ENCODE measurements at regions not wholly inside any gene's neighbourhood (a gene's known extent, or its start where the extent isn't known, plus 50 kb on each side); places are given as distances from the start of the nearest gene placed in this dataset.

DNA sequence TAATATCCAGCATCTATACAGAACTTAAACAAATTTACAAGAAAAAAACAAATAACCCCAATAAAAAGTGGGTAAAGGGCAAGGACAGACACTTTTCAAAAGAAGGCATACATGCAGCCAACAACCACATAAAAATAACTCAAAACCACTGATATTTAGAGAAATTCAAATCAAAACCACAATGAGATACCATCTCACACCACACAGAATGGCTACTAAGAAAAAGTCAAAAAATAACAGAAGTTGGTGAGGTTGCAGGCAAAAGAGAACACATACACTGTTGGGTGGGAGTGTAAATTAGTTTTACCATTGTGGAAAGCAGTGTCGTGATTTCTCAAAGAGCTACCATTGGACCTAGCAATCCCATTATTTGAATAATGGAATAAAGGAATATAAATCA is 1973.9 kb upstream of the LRRTM1 start:
- Histone ChIP-seq H3K9ac (ENCODE audit: low read length in 2 of 2) (no peak overlapping the region), H3K27ac (ENCODE audit: low read length) (no peak overlapping the region), H3K4me3 (ENCODE audit: low read length in 2 of 2) (no peak overlapping the region), H3K4me1 (ENCODE audit: control insufficient read depth, insufficient read depth, low read length) (no peaks in the 10 kb centered on the region), H3K27me3 (ENCODE audit: control insufficient read depth in 1 of 2, insufficient read depth in 2 of 2, low read length in 2 of 2) (no peaks in the 10 kb centered on the region), H3K36me3 (ENCODE audit: control insufficient read depth in 2 of 2, insufficient read depth in 2 of 2, low read length in 2 of 2) (no peaks in the 10 kb centered on the region), H3K9me3 (ENCODE audit: control insufficient read depth in 2 of 2, low read length in 2 of 2) (no peaks in the 10 kb centered on the region)

DNA sequence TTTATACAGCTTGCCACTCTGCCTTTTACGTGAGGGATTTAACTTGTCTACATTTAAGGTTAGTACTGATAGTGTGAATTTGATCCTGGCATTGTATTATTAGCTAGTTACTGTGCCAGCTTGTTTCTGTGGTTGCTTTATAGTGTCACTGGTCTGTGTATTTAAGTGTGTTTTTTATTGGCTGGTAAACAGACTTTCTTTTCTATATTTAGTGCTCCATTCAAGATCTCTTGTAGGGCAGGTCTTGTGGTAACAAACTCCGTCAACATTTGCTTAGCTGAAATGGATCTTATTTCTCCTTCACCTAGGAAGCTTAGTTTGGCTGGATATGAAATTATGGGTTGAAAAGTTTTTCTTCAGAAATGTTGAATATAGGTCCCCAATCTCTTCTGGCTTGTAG is 1971.0 kb upstream of the LRRTM1 start:
- Histone ChIP-seq H3K36me3 (ENCODE audit: control insufficient read depth in 2 of 2, insufficient read depth in 2 of 2, low read length in 2 of 2) (no peaks in the 10 kb centered on the region), H3K4me1 (ENCODE audit: control insufficient read depth, insufficient read depth, low read length) (no peaks in the 10 kb centered on the region), H3K9ac (ENCODE audit: low read length in 2 of 2) (no peak overlapping the region), H3K27ac (ENCODE audit: low read length) (no peak overlapping the region), H3K9me3 (ENCODE audit: control insufficient read depth in 2 of 2, low read length in 2 of 2) (no peaks in the 10 kb centered on the region), H3K27me3 (ENCODE audit: control insufficient read depth in 1 of 2, insufficient read depth in 2 of 2, low read length in 2 of 2) (no peaks in the 10 kb centered on the region), H3K4me3 (ENCODE audit: low read length in 2 of 2) (no peak overlapping the region)

DNA sequence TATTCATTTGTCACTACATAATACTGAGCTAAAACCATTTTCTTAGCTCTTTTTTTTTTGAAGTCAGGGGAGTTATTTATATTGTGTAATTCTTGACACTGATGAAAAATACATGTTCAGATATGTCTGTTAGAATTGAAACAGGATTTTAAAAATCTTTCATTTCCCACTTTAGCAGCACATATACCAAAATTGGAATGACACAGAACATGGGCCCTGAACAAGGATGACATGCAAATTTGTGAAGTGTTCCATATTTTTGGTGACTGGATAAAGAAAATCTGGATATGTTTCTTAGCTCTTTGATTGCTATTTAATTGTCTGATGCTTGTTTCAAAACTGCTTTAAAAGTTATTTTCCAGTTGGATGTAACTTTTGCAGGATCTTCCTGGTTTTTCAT is 1963.9 kb upstream of the LRRTM1 start:
- H3K4me3 ChIP-seq (ENCODE audit: low read length in 2 of 2), result no peak overlapping the region
- H3K9me3 ChIP-seq (ENCODE audit: control insufficient read depth in 2 of 2, low read length in 2 of 2), result no peaks in the 10 kb centered on the region
- no peaks in the 10 kb centered on the region for H3K27me3 ChIP-seq (ENCODE audit: control insufficient read depth in 1 of 2, insufficient read depth in 2 of 2, low read length in 2 of 2)
- H3K27ac ChIP-seq (ENCODE audit: low read length), result no peak overlapping the region
- no peaks in the 10 kb centered on the region for H3K36me3 ChIP-seq (ENCODE audit: control insufficient read depth in 2 of 2, insufficient read depth in 2 of 2, low read length in 2 of 2)
- H3K9ac ChIP-seq (ENCODE audit: low read length in 2 of 2), result no peak overlapping the region
- no peaks in the 10 kb centered on the region for H3K4me1 ChIP-seq (ENCODE audit: control insufficient read depth, insufficient read depth, low read length)

DNA sequence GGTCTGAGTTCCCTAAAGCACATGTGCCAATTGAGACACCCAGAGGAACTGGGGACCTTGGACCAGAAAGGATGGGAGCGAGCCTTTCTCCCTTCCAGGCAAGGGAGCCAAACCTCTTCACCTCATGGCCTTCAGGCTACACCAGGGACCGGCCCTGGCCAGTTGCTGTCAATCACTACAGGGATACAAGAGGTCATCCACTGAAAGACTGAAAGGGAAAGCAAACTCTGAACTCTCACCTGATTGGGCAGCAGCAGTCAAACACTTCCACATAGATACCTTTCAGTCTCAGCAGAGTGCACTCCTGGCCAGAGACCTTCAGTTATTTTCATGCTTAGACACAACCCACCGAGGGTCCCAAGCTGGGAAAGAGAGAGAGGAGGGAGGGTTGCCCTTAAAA is 1956.0 kb upstream of the LRRTM1 start:
- Histone ChIP-seq H3K36me3 (ENCODE audit: control insufficient read depth in 2 of 2, insufficient read depth in 2 of 2, low read length in 2 of 2) (no peaks in the 10 kb centered on the region), H3K4me3 (ENCODE audit: low read length in 2 of 2) (no peak overlapping the region)

DNA sequence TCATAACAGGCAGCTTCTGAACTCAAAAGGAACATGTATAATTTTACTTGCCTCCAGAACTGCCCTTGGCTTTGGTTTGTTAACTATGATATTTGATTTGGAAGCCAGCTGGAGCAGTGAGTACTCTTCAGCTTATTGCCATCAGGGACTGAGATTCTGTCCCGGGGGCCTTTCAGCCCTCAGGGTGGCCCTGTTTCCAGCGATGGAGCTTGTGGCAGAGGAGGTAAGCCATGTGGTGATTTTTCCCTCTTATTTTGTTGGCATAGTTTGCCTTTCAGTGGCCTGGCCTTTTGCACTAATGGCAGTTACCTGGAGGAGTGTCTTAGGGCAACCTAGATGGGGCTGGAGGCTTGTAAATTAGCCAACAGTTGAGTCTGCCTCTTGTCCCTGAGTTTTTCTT is 1955.0 kb upstream of the LRRTM1 start:
- Histone ChIP-seq H3K9me3 (ENCODE audit: control insufficient read depth in 2 of 2, low read length in 2 of 2) (no peaks in the 10 kb centered on the region), H3K27ac (ENCODE audit: low read length) (no peak overlapping the region), H3K9ac (ENCODE audit: low read length in 2 of 2) (no peak overlapping the region), H3K4me3 (ENCODE audit: low read length in 2 of 2) (no peak overlapping the region), H3K27me3 (ENCODE audit: control insufficient read depth in 1 of 2, insufficient read depth in 2 of 2, low read length in 2 of 2) (no peaks in the 10 kb centered on the region), H3K36me3 (ENCODE audit: control insufficient read depth in 2 of 2, insufficient read depth in 2 of 2, low read length in 2 of 2) (no peaks in the 10 kb centered on the region), H3K4me1 (ENCODE audit: control insufficient read depth, insufficient read depth, low read length) (no peaks in the 10 kb centered on the region)

More for the DNA sequence above, 1956.0 kb upstream of the LRRTM1 start:
- Histone ChIP-seq H3K9me3 (ENCODE audit: control insufficient read depth in 2 of 2, low read length in 2 of 2) (no peaks in the 10 kb centered on the region), H3K27ac (ENCODE audit: low read length) (no peak overlapping the region), H3K9ac (ENCODE audit: low read length in 2 of 2) (no peak overlapping the region), H3K4me1 (ENCODE audit: control insufficient read depth, insufficient read depth, low read length) (no peaks in the 10 kb centered on the region), H3K27me3 (ENCODE audit: control insufficient read depth in 1 of 2, insufficient read depth in 2 of 2, low read length in 2 of 2) (no peaks in the 10 kb centered on the region)

DNA sequence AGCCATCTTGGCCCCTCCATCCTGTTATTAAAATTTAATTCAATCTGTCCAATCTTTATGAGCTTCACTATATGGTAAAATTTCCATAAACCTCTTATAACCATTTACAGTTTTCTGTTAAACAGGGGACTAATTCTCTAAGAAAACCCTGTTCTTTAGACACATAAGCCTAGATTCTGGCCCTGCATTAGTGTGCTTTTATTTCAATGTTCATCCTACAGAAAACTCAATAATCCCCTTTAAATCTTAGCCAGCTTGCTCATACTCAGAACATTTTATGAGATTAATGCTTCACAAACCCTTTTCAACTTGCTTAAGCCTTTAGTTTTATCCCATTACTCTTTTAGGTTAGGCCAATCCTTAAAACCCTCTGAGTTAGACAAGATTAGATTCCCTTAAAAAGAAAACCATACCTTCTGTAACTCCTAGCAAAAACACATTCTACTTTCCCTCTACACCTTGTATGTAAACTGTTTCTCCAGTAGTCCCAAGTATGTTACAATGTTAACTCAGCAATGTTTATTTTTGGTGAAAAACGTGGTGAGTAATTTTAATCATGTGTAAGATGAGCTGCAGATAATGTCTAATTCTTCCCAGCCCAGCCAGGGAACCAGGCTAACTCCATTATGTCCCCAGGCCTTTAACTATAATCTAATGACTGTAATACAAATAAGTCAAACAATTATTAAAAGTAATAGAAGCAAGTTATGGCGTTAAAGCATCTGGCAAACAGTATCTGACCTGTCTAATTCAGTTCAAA is 1953.4 kb upstream of the LRRTM1 start:
- H3K9ac ChIP-seq (ENCODE audit: low read length in 2 of 2), result no peak overlapping the region
- H3K4me1 ChIP-seq (ENCODE audit: control insufficient read depth, insufficient read depth, low read length), result no peaks in the 10 kb centered on the region
- no peak overlapping the region for H3K4me3 ChIP-seq (ENCODE audit: low read length in 2 of 2)
- H3K27ac ChIP-seq (ENCODE audit: low read length), result no peak overlapping the region
- no peaks in the 10 kb centered on the region for H3K27me3 ChIP-seq (ENCODE audit: control insufficient read depth in 1 of 2, insufficient read depth in 2 of 2, low read length in 2 of 2)
- H3K9me3 ChIP-seq (ENCODE audit: control insufficient read depth in 2 of 2, low read length in 2 of 2), result no peaks in the 10 kb centered on the region
- H3K36me3 ChIP-seq (ENCODE audit: control insufficient read depth in 2 of 2, insufficient read depth in 2 of 2, low read length in 2 of 2), result no peaks in the 10 kb centered on the region

DNA sequence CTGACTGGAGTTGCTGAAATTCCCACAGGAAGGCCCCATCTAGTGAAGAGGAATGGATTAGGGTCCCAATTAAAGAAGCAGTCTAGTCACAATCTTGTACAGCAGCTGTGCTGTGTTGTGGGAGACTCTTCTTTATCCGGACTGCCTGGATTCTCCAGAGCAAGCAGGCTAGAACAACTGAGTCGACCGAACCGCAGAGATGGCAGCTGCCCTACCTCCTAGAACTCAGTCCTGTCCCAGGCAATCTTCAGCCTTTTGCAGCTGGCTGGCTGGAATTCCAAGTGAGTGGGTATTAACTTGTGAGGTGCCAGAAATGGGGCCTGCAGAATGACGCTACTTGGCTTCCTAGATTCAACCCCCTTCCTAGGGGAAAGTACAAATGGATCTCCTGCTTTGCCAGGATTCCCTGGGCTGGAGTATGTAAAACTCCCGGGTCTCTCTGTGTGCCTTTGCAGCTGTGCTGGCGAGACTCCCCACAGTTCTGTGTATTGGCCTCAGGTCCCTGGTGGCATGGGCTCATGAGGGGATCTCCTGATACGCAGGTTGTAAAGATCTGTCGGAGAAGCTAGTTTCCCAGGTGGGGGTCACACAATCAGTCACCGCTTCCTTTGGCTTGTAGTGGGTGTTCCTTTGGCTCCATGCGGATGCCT is 1952.6 kb upstream of the LRRTM1 start:
- Histone ChIP-seq H3K27ac (ENCODE audit: low read length) (no peak overlapping the region), H3K4me3 (ENCODE audit: low read length in 2 of 2) (no peak overlapping the region), H3K36me3 (ENCODE audit: control insufficient read depth in 2 of 2, insufficient read depth in 2 of 2, low read length in 2 of 2) (no peaks in the 10 kb centered on the region), H3K27me3 (ENCODE audit: control insufficient read depth in 1 of 2, insufficient read depth in 2 of 2, low read length in 2 of 2) (no peaks in the 10 kb centered on the region), H3K9ac (ENCODE audit: low read length in 2 of 2) (no peak overlapping the region), H3K4me1 (ENCODE audit: control insufficient read depth, insufficient read depth, low read length) (no peaks in the 10 kb centered on the region), H3K9me3 (ENCODE audit: control insufficient read depth in 2 of 2, low read length in 2 of 2) (no peaks in the 10 kb centered on the region)

DNA sequence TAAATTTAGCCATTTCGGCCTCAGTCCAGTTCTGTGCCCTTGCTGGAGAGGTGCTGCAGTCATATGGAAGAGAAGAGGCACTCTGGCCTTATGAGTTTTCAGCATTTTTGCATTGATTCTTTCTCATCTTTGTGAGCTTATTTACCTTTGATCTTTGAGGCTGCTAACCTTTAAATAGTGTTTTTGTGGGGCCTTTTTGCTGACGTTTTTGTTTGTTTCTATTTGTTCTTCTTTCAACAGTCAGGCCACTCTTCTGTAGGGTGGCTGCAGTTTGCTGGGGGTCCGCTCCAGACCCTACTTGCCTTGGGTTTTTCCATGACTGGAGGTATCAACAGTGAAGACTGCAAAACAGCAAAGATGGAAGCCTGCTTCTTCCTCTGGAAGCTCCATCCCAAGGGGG is 1951.7 kb upstream of the LRRTM1 start:
- Histone ChIP-seq H3K27me3 (ENCODE audit: control insufficient read depth in 1 of 2, insufficient read depth in 2 of 2, low read length in 2 of 2) (no peaks in the 10 kb centered on the region), H3K9ac (ENCODE audit: low read length in 2 of 2) (no peak overlapping the region), H3K36me3 (ENCODE audit: control insufficient read depth in 2 of 2, insufficient read depth in 2 of 2, low read length in 2 of 2) (no peaks in the 10 kb centered on the region), H3K4me1 (ENCODE audit: control insufficient read depth, insufficient read depth, low read length) (no peaks in the 10 kb centered on the region), H3K4me3 (ENCODE audit: low read length in 2 of 2) (no peak overlapping the region), H3K9me3 (ENCODE audit: control insufficient read depth in 2 of 2, low read length in 2 of 2) (no peaks in the 10 kb centered on the region), H3K27ac (ENCODE audit: low read length) (no peak overlapping the region)

DNA sequence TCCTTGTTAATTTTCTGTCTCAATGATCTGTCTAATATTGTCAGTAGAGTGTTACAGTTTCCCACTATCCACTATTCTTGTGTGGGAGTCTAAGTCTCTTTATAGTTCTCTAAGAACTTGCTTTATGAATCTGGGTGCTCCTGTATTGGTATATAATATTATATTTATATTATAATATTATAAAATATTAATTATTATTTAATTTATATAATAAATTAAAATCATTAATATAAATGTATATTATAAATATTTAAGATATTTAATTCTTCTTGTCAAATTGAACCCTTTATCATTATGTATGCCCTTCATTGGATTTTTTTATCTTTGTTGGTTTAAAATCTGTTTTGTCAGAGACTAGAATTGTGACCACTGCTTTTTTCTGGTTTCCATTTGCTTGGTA is 1950.2 kb upstream of the LRRTM1 start:
- H3K27me3 ChIP-seq (ENCODE audit: control insufficient read depth in 1 of 2, insufficient read depth in 2 of 2, low read length in 2 of 2), result no peaks in the 10 kb centered on the region

DNA sequence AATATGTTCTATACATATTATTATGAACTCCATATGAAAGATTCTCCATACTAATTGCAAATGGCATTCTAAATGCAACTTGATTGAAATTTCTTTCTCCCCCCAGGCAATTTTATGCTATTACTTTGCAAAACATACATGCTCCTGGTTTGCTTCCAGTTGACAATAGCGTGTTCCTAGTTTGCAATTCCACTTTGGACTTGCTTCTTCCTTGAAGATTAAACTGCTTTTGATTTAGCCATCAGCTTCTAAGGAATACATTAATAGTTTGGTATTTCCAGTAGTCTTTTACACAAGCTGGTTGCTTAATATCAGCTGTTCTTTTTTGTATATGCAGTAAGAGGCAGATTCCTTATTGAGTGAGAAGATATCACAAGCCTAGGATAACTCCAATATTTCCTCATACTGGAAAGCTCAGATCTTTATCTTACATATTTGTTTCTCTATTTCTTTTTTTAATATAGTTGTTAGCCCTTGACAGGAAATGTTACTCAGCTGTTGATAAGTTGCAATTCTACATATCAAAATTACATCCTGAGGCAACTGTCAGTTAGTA is 1941.7 kb upstream of the LRRTM1 start:
- H3K27me3 ChIP-seq (ENCODE audit: control insufficient read depth in 1 of 2, insufficient read depth in 2 of 2, low read length in 2 of 2), result no peaks in the 10 kb centered on the region
- no peaks in the 10 kb centered on the region for H3K36me3 ChIP-seq (ENCODE audit: control insufficient read depth in 2 of 2, insufficient read depth in 2 of 2, low read length in 2 of 2)
- no peaks in the 10 kb centered on the region for H3K4me1 ChIP-seq (ENCODE audit: control insufficient read depth, insufficient read depth, low read length)
- no peak overlapping the region for H3K27ac ChIP-seq (ENCODE audit: low read length)
- H3K9ac ChIP-seq (ENCODE audit: low read length in 2 of 2), result no peak overlapping the region
- H3K9me3 ChIP-seq (ENCODE audit: control insufficient read depth in 2 of 2, low read length in 2 of 2), result no peaks in the 10 kb centered on the region
- no peak overlapping the region for H3K4me3 ChIP-seq (ENCODE audit: low read length in 2 of 2)

More for the DNA sequence above, 1950.2 kb upstream of the LRRTM1 start:
- no peak overlapping the region for H3K27ac ChIP-seq (ENCODE audit: low read length)
- H3K9ac ChIP-seq (ENCODE audit: low read length in 2 of 2), result no peak overlapping the region
- no peaks in the 10 kb centered on the region for H3K36me3 ChIP-seq (ENCODE audit: control insufficient read depth in 2 of 2, insufficient read depth in 2 of 2, low read length in 2 of 2)
- no peaks in the 10 kb centered on the region for H3K9me3 ChIP-seq (ENCODE audit: control insufficient read depth in 2 of 2, low read length in 2 of 2)
- H3K4me1 ChIP-seq (ENCODE audit: control insufficient read depth, insufficient read depth, low read length), result no peaks in the 10 kb centered on the region
- H3K4me3 ChIP-seq (ENCODE audit: low read length in 2 of 2), result no peak overlapping the region

DNA sequence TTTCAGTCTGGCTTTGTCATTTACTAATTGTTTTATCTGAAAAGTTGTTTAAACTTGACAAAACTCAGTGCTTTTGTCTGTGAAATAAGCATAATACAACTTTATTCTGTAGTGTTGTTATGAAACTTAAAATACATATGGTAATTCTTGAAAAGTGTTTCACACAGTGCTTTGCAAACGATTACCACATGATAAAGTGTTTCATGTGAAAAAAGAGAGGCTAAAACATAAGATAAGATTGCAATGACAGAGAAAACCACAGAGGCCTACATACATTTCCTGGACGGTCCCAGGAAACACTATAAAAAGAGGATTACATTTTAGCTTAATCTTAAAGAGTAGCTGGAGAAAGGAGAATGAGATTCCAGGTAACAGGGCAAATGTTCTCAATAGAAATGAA is 1934.6 kb upstream of the LRRTM1 start:
- Histone ChIP-seq H3K27me3 (ENCODE audit: control insufficient read depth in 1 of 2, insufficient read depth in 2 of 2, low read length in 2 of 2) (no peaks in the 10 kb centered on the region), H3K4me3 (ENCODE audit: low read length in 2 of 2) (no peak overlapping the region), H3K9me3 (ENCODE audit: control insufficient read depth in 2 of 2, low read length in 2 of 2) (no peaks in the 10 kb centered on the region), H3K4me1 (ENCODE audit: control insufficient read depth, insufficient read depth, low read length) (no peaks in the 10 kb centered on the region), H3K27ac (ENCODE audit: low read length) (no peak overlapping the region), H3K9ac (ENCODE audit: low read length in 2 of 2) (no peak overlapping the region), H3K36me3 (ENCODE audit: control insufficient read depth in 2 of 2, insufficient read depth in 2 of 2, low read length in 2 of 2) (no peaks in the 10 kb centered on the region)

Measured in stomach smooth muscle (tissue), 2 donors.